H9 (cell line): ENCODE measurements at regions not wholly inside any gene's neighbourhood (a gene's known extent, or its start where the extent isn't known, plus 50 kb on each side); places are given as distances from the start of the nearest gene placed in this dataset.

Experiments used
- DNase-seq: peaks from one replicate; pipeline ENCODE4 v3.0.0-alpha.2; 2017
- H2AFZ ChIP-seq: one replicate; pipeline ENCODE4 v1.6.1; 2013; ENCODE audit warnings: mild to moderate bottlenecking, low read length, control low read depth, moderate library complexity
- H2AK5ac ChIP-seq: 2 replicates; pipeline ENCODE4 v1.6.1; 2013; ENCODE audit warnings: low read length, control low read depth, mixed read lengths; ENCODE audit not compliant: insufficient read length
- H2BK120ac ChIP-seq: one replicate; pipeline ENCODE4 v1.6.1; 2013; ENCODE audit warnings: low read depth, mild to moderate bottlenecking, low read length, control low read depth, inconsistent platforms; ENCODE audit not compliant: poor library complexity, severe bottlenecking
- H2BK12ac ChIP-seq: 2 replicates; pipeline ENCODE4 v1.6.1; 2013; ENCODE audit warnings: low read length, control low read depth, mixed read lengths, low read depth; ENCODE audit not compliant: insufficient read length
- H2BK15ac ChIP-seq: 2 replicates; pipeline ENCODE4 v1.6.1; 2013; ENCODE audit warnings: low read depth, low read length, control low read depth
- H2BK20ac ChIP-seq: one replicate; pipeline ENCODE4 v1.6.1; 2013; ENCODE audit warnings: low read depth, mild to moderate bottlenecking, low read length, control low read depth, inconsistent platforms; ENCODE audit not compliant: poor library complexity, severe bottlenecking
- H2BK5ac ChIP-seq: 2 replicates; pipeline ENCODE4 v1.6.1; 2013; ENCODE audit warnings: low read length, control low read depth, mixed read lengths; ENCODE audit not compliant: insufficient read length
- H3K14ac ChIP-seq: 2 replicates; pipeline ENCODE4 v1.6.1; 2013; ENCODE audit warnings: low read length, control low read depth; ENCODE audit not compliant: insufficient read depth
- H3K18ac ChIP-seq: 2 replicates; pipeline ENCODE4 v1.6.1; 2013; ENCODE audit warnings: low read depth, mild to moderate bottlenecking, mixed read lengths, low read length, control low read depth; ENCODE audit not compliant: insufficient read length
- H3K23ac ChIP-seq: 2 replicates; pipeline ENCODE4 v1.6.1; 2013; ENCODE audit warnings: low read length, control low read depth, mixed read lengths, low read depth; ENCODE audit not compliant: insufficient read length
- H3K23me2 ChIP-seq: 2 replicates; pipeline ENCODE4 v1.6.1; 2013; ENCODE audit warnings: low read depth, mild to moderate bottlenecking, mixed read lengths, low read length, control low read depth; ENCODE audit not compliant: insufficient read length, poor library complexity, severe bottlenecking
- H3K27ac ChIP-seq: 2 replicates; pipeline ENCODE4 v1.5.1; 2013; ENCODE audit warnings: low read length, control low read depth, mixed read lengths, low read depth; ENCODE audit not compliant: insufficient read length
- H3K27me3 ChIP-seq: 2 replicates; pipeline ENCODE4 v1.6.1; 2013; ENCODE audit warnings: low read length, control low read depth, inconsistent platforms; ENCODE audit not compliant: insufficient read depth
- H3K4ac ChIP-seq: 2 replicates; pipeline ENCODE4 v1.6.1; 2013; ENCODE audit warnings: low read depth, mild to moderate bottlenecking, control low read depth, inconsistent platforms, low read length, moderate library complexity
- H3K4me1 ChIP-seq: 2 replicates; pipeline ENCODE4 v1.6.1; 2013; ENCODE audit warnings: low read length, control low read depth, inconsistent platforms; ENCODE audit not compliant: insufficient read depth
- H3K4me2 ChIP-seq: 2 replicates; pipeline ENCODE4 v1.6.1; 2013; ENCODE audit warnings: low read length, control low read depth, mixed read lengths; ENCODE audit not compliant: insufficient read length, insufficient read depth
- H3K56ac ChIP-seq: 2 replicates; pipeline ENCODE4 v1.6.1; 2013; ENCODE audit warnings: low read depth, mild to moderate bottlenecking, mixed read lengths, low read length, control low read depth; ENCODE audit not compliant: insufficient read length
- H3K79me1 ChIP-seq: 2 replicates; pipeline ENCODE4 v1.6.1; 2013; ENCODE audit warnings: low read depth, mild to moderate bottlenecking, moderate library complexity, low read length, control low read depth, inconsistent platforms; ENCODE audit not compliant: insufficient read depth, poor library complexity, severe bottlenecking
- H3K79me2 ChIP-seq: 2 replicates; pipeline ENCODE4 v1.6.1; 2013; ENCODE audit warnings: low read length, control low read depth, inconsistent platforms; ENCODE audit not compliant: insufficient read depth
- H3K9ac ChIP-seq: 2 replicates; pipeline ENCODE4 v1.6.1; 2013; ENCODE audit warnings: low read length, control low read depth, mixed read lengths; ENCODE audit not compliant: insufficient read length; ENCODE audit errors: extremely low read depth
- H3K9me3 ChIP-seq: one replicate; pipeline ENCODE4 v1.6.1; 2013; ENCODE audit warnings: low read depth, low read length, inconsistent platforms; ENCODE audit not compliant: control insufficient read depth
- H3T11ph ChIP-seq: one replicate; pipeline ENCODE4 v1.6.1; 2013; ENCODE audit warnings: mild to moderate bottlenecking, low read length, control low read depth, inconsistent platforms
- H4K20me1 ChIP-seq: one replicate; pipeline ENCODE4 v1.6.1; 2013; ENCODE audit not compliant: control insufficient read depth, insufficient read length, insufficient read depth
- H4K5ac ChIP-seq: 2 replicates; pipeline ENCODE4 v1.6.1; 2013; ENCODE audit warnings: low read depth, mild to moderate bottlenecking, mixed read lengths, low read length, control low read depth; ENCODE audit not compliant: insufficient read length
- H4K8ac ChIP-seq: replicated peaks from 2 replicates; pipeline ENCODE4 v1.6.1; 2013; ENCODE audit warnings: low read length, control low read depth, mixed read lengths, low read depth; ENCODE audit not compliant: insufficient read length
- H4K91ac ChIP-seq: 2 replicates; pipeline ENCODE4 v1.6.1; 2013; ENCODE audit warnings: low read depth, mild to moderate bottlenecking, moderate library complexity, mixed read lengths, low read length, control low read depth; ENCODE audit not compliant: insufficient read length
- H3K27ac Mint-ChIP-seq, 3 experiments: 2 replicates in 2 of 3; 3 replicates in 1 of 3; pipeline ENCODE4 v1.8.0; 2020 to 2021; ENCODE audit warnings: mixed read lengths in 3 of 3, mild to moderate bottlenecking in 1 of 3, moderate library complexity in 1 of 3
- H3K27me3 Mint-ChIP-seq: 2 replicates; pipeline ENCODE4 v1.8.0; 2021; ENCODE audit warnings: low read depth, mild to moderate bottlenecking, moderate library complexity, mixed read lengths
- H3K36me3 Mint-ChIP-seq, 3 experiments: 2 replicates in 2 of 3; 3 replicates in 1 of 3; pipeline ENCODE4 v1.8.0; 2020 to 2021; ENCODE audit warnings: low read depth in 3 of 3, mixed read lengths in 3 of 3; ENCODE audit not compliant: insufficient read depth in 1 of 3
- H3K4me1 Mint-ChIP-seq, 2 experiments: 2 replicates each; pipeline ENCODE4 v1.8.0; 2020; ENCODE audit warnings: mixed read lengths in 2 of 2
- H3K4me3 Mint-ChIP-seq, 2 experiments: 2 replicates in 1 of 2; 3 replicates in 1 of 2; pipeline ENCODE4 v1.8.0; 2020 to 2021; ENCODE audit warnings: mild to moderate bottlenecking in 2 of 2, mixed read lengths in 2 of 2, moderate library complexity in 1 of 2
- H3K9me3 Mint-ChIP-seq, 2 experiments: 2 replicates in 1 of 2; 3 replicates in 1 of 2; pipeline ENCODE4 v1.8.0; 2020; ENCODE audit warnings: mild to moderate bottlenecking in 2 of 2, mixed read lengths in 2 of 2, moderate library complexity in 1 of 2
- WGBS: extraction: QIAGEN DNeasy Blood & Tissue Kit; methylation state at CpG from one replicate; pipeline ENCODE4 v1.1.7; 2013; ENCODE audit warnings: missing lambda C conversion rate, low lambda C conversion rate, mixed read lengths; ENCODE audit not compliant: insufficient read length; ENCODE audit errors: extremely low coverage; 5-methylcytosine and 5-hydroxymethylcytosine counted together
- TF ChIP-seq, protein P1 (sequence below): fragments of 200-600 bp; sonication (generic); conservative IDR thresholded peaks from 3 replicates; pipeline ENCODE4 v1.8.0; 2021; ENCODE audit warnings: antibody characterized with exemption, mild to moderate bottlenecking

DNA sequence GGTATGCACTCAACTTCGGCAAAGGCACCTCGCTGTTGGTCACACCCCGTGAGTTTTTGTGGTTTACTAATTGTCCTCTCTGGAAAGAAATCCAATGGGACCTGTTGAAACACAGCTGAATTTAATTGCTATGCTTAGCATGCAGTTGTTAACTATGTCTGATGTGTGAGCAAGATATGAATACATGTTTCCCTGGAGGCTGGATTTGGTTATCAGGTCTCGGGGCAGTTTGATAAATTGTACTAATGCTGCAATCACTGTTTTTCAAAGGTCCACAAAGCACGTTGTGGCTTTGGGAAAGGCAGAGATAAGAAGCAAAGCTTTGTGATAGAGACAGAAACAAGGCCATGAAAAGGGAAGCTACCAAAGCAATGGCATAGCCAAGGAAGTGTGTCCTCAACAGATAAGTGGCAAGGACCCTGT lies 91.3 kb downstream of the DAD1 start:
- Histone ChIP-seq H4K8ac (no peak overlapping the region), H2BK12ac (no peak overlapping the region), H3K14ac (no peak overlapping the region), H3K4ac (no peak overlapping the region), H3T11ph (no peak overlapping the region), H4K5ac (no peak overlapping the region), H3K79me2 (no peaks in the 10 kb centered on the region), H4K91ac (no peak overlapping the region), H2AK5ac (no peak overlapping the region), H3K27me3 (no peaks in the 10 kb centered on the region), H3K9me3 (no peaks in the 10 kb centered on the region), H3K4me2 (no peak overlapping the region), H3K56ac (no peak overlapping the region), H2AFZ (no peak overlapping the region), H3K23ac (no peak overlapping the region), H3K79me1 (no peaks in the 10 kb centered on the region), H3K18ac (no peak overlapping the region), H3K4me1 (no peaks in the 10 kb centered on the region), H3K27ac (no peak overlapping the region), H2BK20ac (no peak overlapping the region), H2BK15ac (no peak overlapping the region), H3K9ac (no peak overlapping the region), H2BK5ac (no peak overlapping the region), H2BK120ac (no peak overlapping the region), H3K23me2 (no peaks in the 10 kb centered on the region), H4K20me1 (no peaks in the 10 kb centered on the region)
- Mint-ChIP-seq H3K27ac (no peak overlapping the region), H3K9me3 (no peaks in the 10 kb centered on the region; a peak in 1 of 5 replicates), H3K4me1 (peaks cover 9% of the 10 kb centered on the region in 2 experiments), H3K4me3 (no peak overlapping the region), H3K27me3 (no peaks in the 10 kb centered on the region), H3K36me3 (no peaks in the 10 kb centered on the region)
- TF ChIP-seq, protein P1, sequence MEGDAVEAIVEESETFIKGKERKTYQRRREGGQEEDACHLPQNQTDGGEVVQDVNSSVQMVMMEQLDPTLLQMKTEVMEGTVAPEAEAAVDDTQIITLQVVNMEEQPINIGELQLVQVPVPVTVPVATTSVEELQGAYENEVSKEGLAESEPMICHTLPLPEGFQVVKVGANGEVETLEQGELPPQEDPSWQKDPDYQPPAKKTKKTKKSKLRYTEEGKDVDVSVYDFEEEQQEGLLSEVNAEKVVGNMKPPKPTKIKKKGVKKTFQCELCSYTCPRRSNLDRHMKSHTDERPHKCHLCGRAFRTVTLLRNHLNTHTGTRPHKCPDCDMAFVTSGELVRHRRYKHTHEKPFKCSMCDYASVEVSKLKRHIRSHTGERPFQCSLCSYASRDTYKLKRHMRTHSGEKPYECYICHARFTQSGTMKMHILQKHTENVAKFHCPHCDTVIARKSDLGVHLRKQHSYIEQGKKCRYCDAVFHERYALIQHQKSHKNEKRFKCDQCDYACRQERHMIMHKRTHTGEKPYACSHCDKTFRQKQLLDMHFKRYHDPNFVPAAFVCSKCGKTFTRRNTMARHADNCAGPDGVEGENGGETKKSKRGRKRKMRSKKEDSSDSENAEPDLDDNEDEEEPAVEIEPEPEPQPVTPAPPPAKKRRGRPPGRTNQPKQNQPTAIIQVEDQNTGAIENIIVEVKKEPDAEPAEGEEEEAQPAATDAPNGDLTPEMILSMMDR: no peak
- WGBS: no CpG with 5 or more reads among the region's 5 CpGs
- DNase-seq: no peak
